GM10266 (cell line): ENCODE measurements at regions not wholly inside any gene's neighbourhood (a gene's known extent, or its start where the extent isn't known, plus 50 kb on each side); places are given as distances from the start of the nearest gene placed in this dataset.

ENCODE experiments used
- DNase-seq: peaks from one replicate; pipeline ENCODE4 v3.0.0; 2012; ENCODE audit errors: extremely low spot score
- TF ChIP-seq, protein P1 (sequence below): IDR thresholded peaks from 2 replicates; pipeline ENCODE4 v1.5.1; 2012; ENCODE audit warnings: mild to moderate bottlenecking, low read depth; ENCODE audit not compliant: control insufficient read depth, insufficient read depth; ENCODE audit errors: missing control alignments

DNA sequence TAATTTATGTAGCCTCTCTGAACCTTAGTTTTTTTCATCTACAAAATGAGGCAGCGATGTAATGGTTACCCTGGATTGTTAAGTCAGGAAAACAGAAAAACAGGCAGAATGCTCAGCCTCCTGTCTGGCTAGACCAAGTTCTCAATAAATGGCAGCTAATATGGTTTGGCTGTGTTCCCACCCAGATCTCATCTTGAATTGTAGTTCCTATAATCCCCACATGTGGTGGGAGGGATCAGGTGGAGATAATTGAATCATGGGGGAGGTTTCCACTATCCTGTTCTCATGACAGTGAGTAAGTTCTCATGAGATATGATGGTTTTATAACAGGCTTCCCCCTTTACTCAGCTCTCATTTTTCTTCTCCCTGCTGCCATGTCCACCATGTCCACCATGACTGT, 220.0 kb downstream of the CMPK2 start:
- DNase-seq = no peak
- TF ChIP-seq, protein P1, sequence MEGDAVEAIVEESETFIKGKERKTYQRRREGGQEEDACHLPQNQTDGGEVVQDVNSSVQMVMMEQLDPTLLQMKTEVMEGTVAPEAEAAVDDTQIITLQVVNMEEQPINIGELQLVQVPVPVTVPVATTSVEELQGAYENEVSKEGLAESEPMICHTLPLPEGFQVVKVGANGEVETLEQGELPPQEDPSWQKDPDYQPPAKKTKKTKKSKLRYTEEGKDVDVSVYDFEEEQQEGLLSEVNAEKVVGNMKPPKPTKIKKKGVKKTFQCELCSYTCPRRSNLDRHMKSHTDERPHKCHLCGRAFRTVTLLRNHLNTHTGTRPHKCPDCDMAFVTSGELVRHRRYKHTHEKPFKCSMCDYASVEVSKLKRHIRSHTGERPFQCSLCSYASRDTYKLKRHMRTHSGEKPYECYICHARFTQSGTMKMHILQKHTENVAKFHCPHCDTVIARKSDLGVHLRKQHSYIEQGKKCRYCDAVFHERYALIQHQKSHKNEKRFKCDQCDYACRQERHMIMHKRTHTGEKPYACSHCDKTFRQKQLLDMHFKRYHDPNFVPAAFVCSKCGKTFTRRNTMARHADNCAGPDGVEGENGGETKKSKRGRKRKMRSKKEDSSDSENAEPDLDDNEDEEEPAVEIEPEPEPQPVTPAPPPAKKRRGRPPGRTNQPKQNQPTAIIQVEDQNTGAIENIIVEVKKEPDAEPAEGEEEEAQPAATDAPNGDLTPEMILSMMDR = no peak

DNA sequence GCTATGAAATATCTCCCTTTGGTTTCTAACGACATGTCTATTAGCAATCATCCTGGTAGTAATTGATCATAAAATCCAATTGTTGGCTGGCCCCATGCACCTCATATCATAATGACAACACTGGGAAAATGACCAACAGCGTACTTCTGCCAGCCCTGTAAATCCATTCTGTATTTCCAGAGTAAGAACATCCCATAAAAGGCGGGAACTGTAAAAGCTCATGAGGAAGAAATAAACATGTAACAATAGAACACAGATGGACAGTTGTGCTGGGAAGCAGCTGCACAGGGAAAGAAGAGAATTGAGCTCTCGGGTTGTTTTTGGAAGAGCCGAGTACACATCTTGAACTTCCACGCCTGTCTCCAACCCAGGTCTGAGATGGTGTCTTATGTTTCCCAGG, 218.7 kb downstream of the CMPK2 start:
- DNase-seq = no peak

DNA sequence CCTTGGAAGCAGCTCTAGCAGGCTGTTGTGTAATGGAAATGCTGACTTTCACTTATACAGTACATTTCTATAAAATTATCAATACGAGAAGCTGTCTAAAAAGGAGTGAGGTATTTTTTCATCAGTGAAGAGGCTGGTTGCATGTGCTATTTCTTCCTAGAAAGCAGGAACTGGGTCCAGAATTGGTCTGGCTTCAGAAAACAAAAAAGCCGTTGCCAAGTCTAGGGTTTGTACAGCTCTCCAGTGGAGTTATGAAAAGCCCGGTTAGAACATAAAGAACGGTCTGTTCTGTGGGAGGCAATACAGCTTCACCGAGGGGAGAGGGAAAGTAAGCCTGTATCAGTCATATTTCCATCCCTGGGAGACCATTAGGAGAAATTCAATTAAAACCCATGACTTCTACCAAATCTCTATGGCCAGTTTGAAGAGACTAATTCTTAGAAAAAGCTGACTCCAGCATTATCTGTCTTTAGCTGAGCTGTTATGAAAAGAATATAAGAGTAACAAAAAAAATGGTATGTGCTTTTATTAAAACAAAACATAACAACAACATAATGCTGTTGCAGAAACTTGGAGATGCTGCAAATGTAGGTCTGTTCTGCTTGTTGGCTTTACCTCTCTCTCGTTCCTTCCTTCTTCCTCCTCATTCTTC, 217.0 kb downstream of the CMPK2 start:
- no peak for DNase-seq
- TF ChIP-seq, protein P1 = no peak

More for the DNA sequence above, 218.7 kb downstream of the CMPK2 start:
- TF ChIP-seq, protein P1 = no peak

DNA sequence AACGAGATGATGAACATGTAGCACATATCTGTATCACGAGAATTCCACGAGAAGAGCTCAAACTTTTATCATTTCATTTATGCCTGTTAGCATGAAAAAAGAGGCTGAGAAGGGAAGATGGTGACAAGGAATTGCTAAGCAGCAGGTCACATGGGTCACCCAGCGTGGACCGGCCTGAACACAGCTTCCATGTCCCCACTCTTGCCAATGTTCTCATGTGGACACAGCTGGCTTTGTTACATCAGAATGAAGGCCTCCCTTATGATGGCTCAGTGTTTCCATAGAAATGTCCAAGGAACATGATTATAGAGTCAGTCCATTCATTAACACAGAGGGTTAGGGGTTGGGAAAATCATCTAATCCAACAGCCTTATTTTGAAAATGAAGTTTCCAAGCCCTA, 215.4 kb downstream of the CMPK2 start:
- DNase-seq = no peak
- TF ChIP-seq, protein P1 = no peak

DNA sequence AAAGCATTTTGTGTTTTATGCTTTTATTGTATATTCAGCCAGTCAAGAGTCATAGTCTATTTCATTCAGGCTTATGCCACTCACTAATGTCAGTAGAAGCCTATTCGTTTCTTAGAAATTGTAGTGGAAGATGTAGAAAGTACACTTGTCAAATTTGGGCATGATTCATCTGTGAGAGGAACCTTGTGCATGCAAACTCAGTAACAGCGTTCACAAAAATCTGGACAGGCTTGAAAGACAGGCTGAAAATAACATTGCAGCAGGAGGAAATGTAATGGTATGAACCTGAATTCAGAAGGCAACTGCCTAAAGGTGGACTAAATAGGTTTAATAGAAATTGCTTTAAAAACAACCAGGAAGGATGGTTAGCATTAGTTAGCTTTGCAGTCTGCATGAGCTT, 213.5 kb downstream of the CMPK2 start:
- TF ChIP-seq, protein P1 = no peak
- no peak for DNase-seq

DNA sequence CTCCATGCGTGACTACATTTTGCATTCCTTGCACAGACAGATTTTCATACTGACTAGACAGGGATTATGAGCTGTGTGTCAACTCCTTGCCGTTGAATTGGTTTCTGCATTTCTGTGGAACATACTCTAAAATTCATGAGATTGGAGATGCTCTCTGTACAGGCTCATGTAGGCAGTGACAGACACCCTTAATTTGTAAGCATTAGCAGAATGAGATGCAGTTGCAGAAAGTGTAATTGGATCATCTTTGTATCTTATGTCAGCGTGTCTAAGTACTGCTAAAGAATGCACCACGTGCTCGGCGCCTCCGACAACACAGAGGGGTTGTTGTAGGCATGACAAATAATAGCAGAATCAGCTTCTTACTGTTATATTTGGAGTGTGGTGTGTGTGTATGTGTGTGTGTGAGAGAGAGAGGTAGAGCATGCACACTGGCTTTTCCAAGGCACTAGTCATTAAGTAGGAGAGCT, 212.4 kb downstream of the CMPK2 start:
- DNase-seq = no peak
- TF ChIP-seq, protein P1 = no peak

DNA sequence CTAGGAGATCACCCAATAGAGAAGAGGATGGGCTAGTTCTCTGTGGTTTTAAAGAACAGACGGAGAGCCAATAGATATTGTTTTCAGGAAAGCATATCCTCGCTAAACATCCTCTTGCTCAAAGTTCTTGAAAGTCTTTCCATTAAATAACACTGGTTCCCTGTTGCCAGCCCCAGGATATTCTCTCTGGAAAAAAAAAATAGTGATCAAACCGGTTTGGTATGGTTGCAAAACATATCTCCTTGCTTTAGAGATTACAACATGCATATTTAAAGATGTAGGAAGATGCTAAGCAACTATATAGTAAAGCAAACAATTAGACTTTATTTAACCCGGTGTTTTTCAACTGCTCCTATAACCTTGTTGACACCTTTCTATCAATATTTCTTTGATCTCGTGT, 211.4 kb downstream of the CMPK2 start:
- no peak for DNase-seq

More for the DNA sequence above, 211.4 kb downstream of the CMPK2 start:
- TF ChIP-seq, protein P1 = no peak
